ENCODE measurements at regions not wholly inside any gene's neighbourhood (a gene's known extent, or its start where the extent isn't known, plus 50 kb on each side); places are given as distances from the start of the nearest gene placed in this dataset.

GRCh38 chr2:200761266-200761665, 50.4 kb upstream of the BZW1 start:
- H3K79me2 ChIP-seq (ENCODE audit: insufficient read depth, low read length), result no peaks in the 10 kb centered on the region
- H2AFZ ChIP-seq (ENCODE audit: low read length), result no peak overlapping the region
- no peaks in the 10 kb centered on the region for H4K20me1 ChIP-seq (ENCODE audit: control insufficient read depth, insufficient read depth, insufficient read length)
- no peak for TF ChIP-seq CTCF (conservative IDR thresholded peaks at IDR 0.05)
- no peak overlapping the region for H2AK5ac ChIP-seq (ENCODE audit: insufficient read length, low read length)
- no peak overlapping the region for H4K5ac ChIP-seq (ENCODE audit: insufficient read length, low read depth, low read length)
- H2BK20ac ChIP-seq (ENCODE audit: low read depth, low read length, poor library complexity, severe bottlenecking), result no peak overlapping the region
- no peaks in the 10 kb centered on the region for H3K27me3 ChIP-seq (ENCODE audit: insufficient read depth, low read length)
- H3K56ac ChIP-seq (ENCODE audit: insufficient read length, low read depth, low read length), result no peak overlapping the region
- no peaks in the 10 kb centered on the region for H3K4me1 ChIP-seq (ENCODE audit: insufficient read depth, low read length)
- no peak overlapping the region for H3T11ph ChIP-seq (ENCODE audit: low read length)
- no peak overlapping the region for H3K4ac ChIP-seq (ENCODE audit: low read depth, low read length)
- H3K18ac ChIP-seq (ENCODE audit: insufficient read length, low read depth, low read length), result no peak overlapping the region
- H4K91ac ChIP-seq (ENCODE audit: insufficient read length, low read depth, low read length), result no peak overlapping the region
- no peaks in the 10 kb centered on the region; a peak in 1 of 5 replicates for H3K9me3 Mint-ChIP-seq
- no peak for DNase-seq
- no peak overlapping the region for H2BK5ac ChIP-seq (ENCODE audit: insufficient read length, low read length)
- H3K27ac ChIP-seq (ENCODE audit: insufficient read length, low read depth, low read length), result no peak overlapping the region
- H3K79me1 ChIP-seq (ENCODE audit: insufficient read depth, low read depth, low read length, poor library complexity, severe bottlenecking), result no peaks in the 10 kb centered on the region
- no peak overlapping the region for H3K9ac ChIP-seq (ENCODE audit: extremely low read depth, insufficient read length, low read length)
- H3K36me3 Mint-ChIP-seq (ENCODE audit: insufficient read depth in 1 of 3, low read depth in 3 of 3), result no peaks in the 10 kb centered on the region
- H3K27ac Mint-ChIP-seq, result no peak overlapping the region
- H3K9me3 ChIP-seq (ENCODE audit: control insufficient read depth, low read depth, low read length), result no peaks in the 10 kb centered on the region
- H4K8ac ChIP-seq (replicated peaks; ENCODE audit: insufficient read length, low read depth, low read length), result no peak overlapping the region
- H3K23ac ChIP-seq (ENCODE audit: insufficient read length, low read depth, low read length), result no peak overlapping the region
- no peak overlapping the region for H2BK120ac ChIP-seq (ENCODE audit: low read depth, low read length, poor library complexity, severe bottlenecking)
- no CpG with 5 or more reads among the region's 1 CpG for WGBS (ENCODE audit: extremely low coverage, insufficient read length, low lambda C conversion rate)
- H3K27me3 Mint-ChIP-seq (ENCODE audit: low read depth), result no peaks in the 10 kb centered on the region
- peaks cover 14 to 18% of the 10 kb centered on the region in 2 experiments for H3K4me1 Mint-ChIP-seq
- no peak overlapping the region for H3K4me3 Mint-ChIP-seq
- H3K23me2 ChIP-seq (ENCODE audit: insufficient read length, low read depth, low read length, poor library complexity, severe bottlenecking), result no peaks in the 10 kb centered on the region
- H3K4me2 ChIP-seq (ENCODE audit: insufficient read depth, insufficient read length, low read length), result no peak overlapping the region
- H3K14ac ChIP-seq (ENCODE audit: insufficient read depth, low read length), result no peak overlapping the region
- no peak overlapping the region for H2BK15ac ChIP-seq (ENCODE audit: low read depth, low read length)
- no peak overlapping the region for H2BK12ac ChIP-seq (ENCODE audit: insufficient read length, low read depth, low read length)

All from H9 (cell line).